ENCODE measurements at regions not wholly inside any gene's neighbourhood (a gene's known extent, or its start where the extent isn't known, plus 50 kb on each side); places are given as distances from the start of the nearest gene placed in this dataset.
A peak's percentile ranks its signal among the peaks of the same experiment; 100 is the strongest.

GRCh38 chr9:72427801-72428200 lies 62.8 kb upstream of the ZFAND5 start:
- no peaks in the 10 kb centered on the region for H3K79me2 ChIP-seq (ENCODE audit: low read length)
- TF ChIP-seq EZH2phosphoT487 (IDR thresholded peaks at IDR 0.05; ENCODE audit: low read depth) (no peak), CTCF (IDR thresholded peaks at IDR 0.05; ENCODE audit: low read depth, low read length) (no peak)
- no peak overlapping the region for H3K9ac ChIP-seq (ENCODE audit: low read length)
- H3K4me1 ChIP-seq (ENCODE audit: low read length) = peaks cover 30% of the 10 kb centered on the region
- no peak overlapping the region for H3K4me3 ChIP-seq (ENCODE audit: low read length)
- H4K20me1 ChIP-seq (ENCODE audit: insufficient read depth, low read length) = no peaks in the 10 kb centered on the region
- H3K4me2 ChIP-seq (ENCODE audit: low read length) = no peak overlapping the region
- no peaks in the 10 kb centered on the region for H3K27me3 ChIP-seq (ENCODE audit: low read depth, low read length)
- no peak overlapping the region for H3K27ac ChIP-seq (ENCODE audit: low read length)
- no peaks in the 10 kb centered on the region for H3K36me3 ChIP-seq (replicated peaks; ENCODE audit: low read depth, low read length)
- no peak overlapping the region for H2AFZ ChIP-seq (ENCODE audit: low read depth, low read length)
- no peaks in the 10 kb centered on the region for H3K9me3 ChIP-seq (ENCODE audit: insufficient read depth, low read length)

- H3K9me3 ChIP-seq (ENCODE audit: insufficient read depth, low read length) = no peaks in the 10 kb centered on the region
- no peaks in the 10 kb centered on the region for H3K79me2 ChIP-seq (ENCODE audit: low read length)
- peaks cover 36% of the 10 kb centered on the region for H3K4me1 ChIP-seq (ENCODE audit: low read length)
- H2AFZ ChIP-seq (ENCODE audit: low read depth, low read length) = peak overlapping the region; percentile 40; the same call in 1 of the 2 replicates
- peak overlapping the region; percentile 48 for H3K27ac ChIP-seq (ENCODE audit: low read length)
- no peaks in the 10 kb centered on the region for H3K27me3 ChIP-seq (ENCODE audit: low read depth, low read length)
- H4K20me1 ChIP-seq (ENCODE audit: insufficient read depth, low read length) = no peaks in the 10 kb centered on the region
- no peak overlapping the region for H3K9ac ChIP-seq (ENCODE audit: low read length)
- TF ChIP-seq CTCF (IDR thresholded peaks at IDR 0.05; ENCODE audit: low read depth, low read length) = no peak
- no peak for TF ChIP-seq EZH2phosphoT487 (IDR thresholded peaks at IDR 0.05; ENCODE audit: low read depth)
- peak overlapping the region; percentile 25 for H3K4me2 ChIP-seq (ENCODE audit: low read length)
- no peak overlapping the region for H3K4me3 ChIP-seq (ENCODE audit: low read length)
- H3K36me3 ChIP-seq (replicated peaks; ENCODE audit: low read depth, low read length) = no peaks in the 10 kb centered on the region
Measured at GRCh38 chr9:72424131-72424530, 59.1 kb upstream of the ZFAND5 start.

GRCh38 chr9:72422214-72422613 lies 57.2 kb upstream of the ZFAND5 start:
- H3K4me2 ChIP-seq (ENCODE audit: low read length) = no peak overlapping the region
- no peak overlapping the region for H2AFZ ChIP-seq (ENCODE audit: low read depth, low read length)
- no peaks in the 10 kb centered on the region for H3K79me2 ChIP-seq (ENCODE audit: low read length)
- no peak overlapping the region for H3K9ac ChIP-seq (ENCODE audit: low read length)
- H3K27ac ChIP-seq (ENCODE audit: low read length) = no peak overlapping the region
- peaks cover 36% of the 10 kb centered on the region for H3K4me1 ChIP-seq (ENCODE audit: low read length)
- no peak overlapping the region for H3K4me3 ChIP-seq (ENCODE audit: low read length)
- no peaks in the 10 kb centered on the region for H4K20me1 ChIP-seq (ENCODE audit: insufficient read depth, low read length)
- no peaks in the 10 kb centered on the region for H3K27me3 ChIP-seq (ENCODE audit: low read depth, low read length)
- TF ChIP-seq EZH2phosphoT487 (IDR thresholded peaks at IDR 0.05; ENCODE audit: low read depth) (no peak), CTCF (IDR thresholded peaks at IDR 0.05; ENCODE audit: low read depth, low read length) (no peak)
- H3K36me3 ChIP-seq (replicated peaks; ENCODE audit: low read depth, low read length) = no peaks in the 10 kb centered on the region
- H3K9me3 ChIP-seq (ENCODE audit: insufficient read depth, low read length) = no peaks in the 10 kb centered on the region

- Histone ChIP-seq H3K9ac (ENCODE audit: low read length) (no peak overlapping the region), H3K79me2 (ENCODE audit: low read length) (no peaks in the 10 kb centered on the region), H3K4me1 (ENCODE audit: low read length) (peaks cover 26% of the 10 kb centered on the region), H3K36me3 (replicated peaks; ENCODE audit: low read depth, low read length) (no peaks in the 10 kb centered on the region), H4K20me1 (ENCODE audit: insufficient read depth, low read length) (no peaks in the 10 kb centered on the region), H2AFZ (ENCODE audit: low read depth, low read length) (no peak overlapping the region), H3K4me2 (ENCODE audit: low read length) (no peak overlapping the region), H3K4me3 (ENCODE audit: low read length) (no peak overlapping the region), H3K27me3 (ENCODE audit: low read depth, low read length) (no peaks in the 10 kb centered on the region), H3K27ac (ENCODE audit: low read length) (no peak overlapping the region), H3K9me3 (ENCODE audit: insufficient read depth, low read length) (no peaks in the 10 kb centered on the region)
- no peak for TF ChIP-seq EZH2phosphoT487 (IDR thresholded peaks at IDR 0.05; ENCODE audit: low read depth)
- TF ChIP-seq CTCF (IDR thresholded peaks at IDR 0.05; ENCODE audit: low read depth, low read length) = no peak
Measured at GRCh38 chr9:72420783-72421182, 55.8 kb upstream of the ZFAND5 start.

Data from OCI-LY3 (cell line).